ENCODE measurements at regions not wholly inside any gene's neighbourhood (a gene's known extent, or its start where the extent isn't known, plus 50 kb on each side); places are given as distances from the start of the nearest gene placed in this dataset.

GRCh38 chr16:59975953-59976352 is 1241.8 kb upstream of the GOT2 start:
- DNase-seq (ENCODE audit: low read depth in 1 of 2, low spot score in 1 of 2) = no peak
- Histone ChIP-seq H3K4me3 (no peak overlapping the region), H3K4me1 (ENCODE audit: low read depth) (no peaks in the 10 kb centered on the region), H3K36me3 (no peaks in the 10 kb centered on the region), H3K9me3 (ENCODE audit: low read depth) (no peaks in the 10 kb centered on the region), H3K27ac (no peak overlapping the region), H3K27me3 (no peaks in the 10 kb centered on the region)
- no peak for TF ChIP-seq CTCF (IDR thresholded peaks at IDR 0.05; ENCODE audit: low read depth, low read length)

GRCh38 chr16:59973966-59974365 is 1239.8 kb upstream of the GOT2 start:
- Histone ChIP-seq H3K4me3 (no peak overlapping the region), H3K27me3 (no peaks in the 10 kb centered on the region), H3K4me1 (ENCODE audit: low read depth) (no peaks in the 10 kb centered on the region), H3K36me3 (no peaks in the 10 kb centered on the region), H3K27ac (no peak overlapping the region), H3K9me3 (ENCODE audit: low read depth) (no peaks in the 10 kb centered on the region)
- DNase-seq (ENCODE audit: low read depth in 1 of 2, low spot score in 1 of 2) = no peak
- TF ChIP-seq CTCF (IDR thresholded peaks at IDR 0.05; ENCODE audit: low read depth, low read length) = no peak

GRCh38 chr16:59971264-59971663 is 1237.1 kb upstream of the GOT2 start:
- no peaks in the 10 kb centered on the region for H3K4me1 ChIP-seq (ENCODE audit: low read depth)
- no peak for TF ChIP-seq CTCF (IDR thresholded peaks at IDR 0.05; ENCODE audit: low read depth, low read length)
- no peak overlapping the region for H3K4me3 ChIP-seq
- H3K27ac ChIP-seq = no peak overlapping the region
- no peaks in the 10 kb centered on the region for H3K27me3 ChIP-seq
- H3K9me3 ChIP-seq (ENCODE audit: low read depth) = no peaks in the 10 kb centered on the region
- DNase-seq (ENCODE audit: low read depth in 1 of 2, low spot score in 1 of 2) = no peak
- no peaks in the 10 kb centered on the region for H3K36me3 ChIP-seq

- Histone ChIP-seq H3K4me3 (no peak overlapping the region), H3K27ac (no peak overlapping the region), H3K4me1 (ENCODE audit: low read depth) (no peaks in the 10 kb centered on the region), H3K36me3 (no peaks in the 10 kb centered on the region), H3K27me3 (no peaks in the 10 kb centered on the region), H3K9me3 (ENCODE audit: low read depth) (no peaks in the 10 kb centered on the region)
- TF ChIP-seq CTCF (IDR thresholded peaks at IDR 0.05; ENCODE audit: low read depth, low read length) = no peak
- no peak for DNase-seq (ENCODE audit: low read depth in 1 of 2, low spot score in 1 of 2)
Observed at GRCh38 chr16:59964232-59964924, 1230.3 kb upstream of the GOT2 start.

- no peak for TF ChIP-seq CTCF (IDR thresholded peaks at IDR 0.05; ENCODE audit: low read depth, low read length)
- H3K27ac ChIP-seq = no peak overlapping the region
- H3K9me3 ChIP-seq (ENCODE audit: low read depth) = no peaks in the 10 kb centered on the region
- DNase-seq (ENCODE audit: low read depth in 1 of 2, low spot score in 1 of 2) = no peak
- no peaks in the 10 kb centered on the region for H3K36me3 ChIP-seq
- H3K4me3 ChIP-seq = no peak overlapping the region
- no peaks in the 10 kb centered on the region for H3K4me1 ChIP-seq (ENCODE audit: low read depth)
- H3K27me3 ChIP-seq = no peaks in the 10 kb centered on the region
Observed at GRCh38 chr16:59959311-59959710, 1225.2 kb upstream of the GOT2 start.

All from cardiac muscle cell (in vitro differentiated cells and primary cell).